Spleen (tissue), 7 donors: ENCODE measurements at regions not wholly inside any gene's neighbourhood (a gene's known extent, or its start where the extent isn't known, plus 50 kb on each side); places are given as distances from the start of the nearest gene placed in this dataset.

Experiments used
- CTCF ChIP-seq, 11 experiments: fragments of 200-600 bp in 7 of 11; fragments of 450-650 bp in 4 of 11; sonication (generic) in 4 of 11; IDR thresholded peaks in 8 of 11; conservative IDR thresholded peaks in 3 of 11; 1 replicate in 7 of 11; 2 replicates in 4 of 11; pipeline versions ENCODE4 v1.4.0 to v1.8.0; 2016 to 2021; ENCODE audit warnings: antibody characterized with exemption in 11 of 11, inconsistent platforms in 4 of 11, mild to moderate bottlenecking in 1 of 11
- POLR2AphosphoS5 ChIP-seq, 3 donors: sonication (generic); formaldehyde crosslinking; IDR thresholded peaks; one replicate each; pipeline ENCODE4 v1.5.1; 2017; ENCODE audit warnings: antibody characterized with exemption in 3 of 3
- donor health status: DM: no; HTN: no; CAD: no; lungs with moderate emphysema.
- donor health status: DM: no; HTN: no; CAD: no.
- donor health status: DM: no; HTN: no; CAD: no.

- TF ChIP-seq POLR2AphosphoS5 (IDR thresholded peaks at IDR 0.05): no peak
- TF ChIP-seq CTCF (IDR thresholded peaks at IDR 0.05 in 8 of 11, conservative IDR thresholded peaks at IDR 0.05 in 3 of 11): no peak
Measured at GRCh38 chr7:155141562-155141961, 71.4 kb downstream of the HTR5A start.
